ENCODE measurements at regions not wholly inside any gene's neighbourhood (a gene's known extent, or its start where the extent isn't known, plus 50 kb on each side); places are given as distances from the start of the nearest gene placed in this dataset.

DNA sequence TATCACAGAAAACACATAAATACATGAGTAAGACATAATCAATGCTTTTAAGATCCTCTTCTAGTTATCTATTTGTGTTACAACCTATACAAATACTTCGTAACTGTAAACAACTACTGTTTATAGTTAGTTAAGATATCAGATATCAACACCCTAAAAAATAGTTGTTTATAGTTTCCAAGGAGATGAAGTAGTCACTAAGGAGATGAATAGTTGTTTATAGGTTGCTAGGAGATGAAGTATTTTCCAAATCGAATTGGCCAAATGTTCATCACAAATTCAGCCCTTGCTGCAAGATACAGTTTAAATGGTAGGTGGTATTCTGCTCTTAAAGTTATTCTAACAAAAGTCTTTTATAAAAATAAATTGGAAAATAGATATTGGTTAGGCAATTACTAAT is 618.2 kb upstream of the PCDH10 start:
- TF ChIP-seq, protein P1, sequence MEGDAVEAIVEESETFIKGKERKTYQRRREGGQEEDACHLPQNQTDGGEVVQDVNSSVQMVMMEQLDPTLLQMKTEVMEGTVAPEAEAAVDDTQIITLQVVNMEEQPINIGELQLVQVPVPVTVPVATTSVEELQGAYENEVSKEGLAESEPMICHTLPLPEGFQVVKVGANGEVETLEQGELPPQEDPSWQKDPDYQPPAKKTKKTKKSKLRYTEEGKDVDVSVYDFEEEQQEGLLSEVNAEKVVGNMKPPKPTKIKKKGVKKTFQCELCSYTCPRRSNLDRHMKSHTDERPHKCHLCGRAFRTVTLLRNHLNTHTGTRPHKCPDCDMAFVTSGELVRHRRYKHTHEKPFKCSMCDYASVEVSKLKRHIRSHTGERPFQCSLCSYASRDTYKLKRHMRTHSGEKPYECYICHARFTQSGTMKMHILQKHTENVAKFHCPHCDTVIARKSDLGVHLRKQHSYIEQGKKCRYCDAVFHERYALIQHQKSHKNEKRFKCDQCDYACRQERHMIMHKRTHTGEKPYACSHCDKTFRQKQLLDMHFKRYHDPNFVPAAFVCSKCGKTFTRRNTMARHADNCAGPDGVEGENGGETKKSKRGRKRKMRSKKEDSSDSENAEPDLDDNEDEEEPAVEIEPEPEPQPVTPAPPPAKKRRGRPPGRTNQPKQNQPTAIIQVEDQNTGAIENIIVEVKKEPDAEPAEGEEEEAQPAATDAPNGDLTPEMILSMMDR (IDR thresholded peaks at IDR 0.05; ENCODE audit: insufficient read depth, low read length, poor library complexity, severe bottlenecking): no peak
- TF ChIP-seq EZH2phosphoT487 (conservative IDR thresholded peaks at IDR 0.05; ENCODE audit: low read length): no peak

All from SU-DHL-6 (cell line).